ENCODE measurements at regions not wholly inside any gene's neighbourhood (a gene's known extent, or its start where the extent isn't known, plus 50 kb on each side); places are given as distances from the start of the nearest gene placed in this dataset.

DNA sequence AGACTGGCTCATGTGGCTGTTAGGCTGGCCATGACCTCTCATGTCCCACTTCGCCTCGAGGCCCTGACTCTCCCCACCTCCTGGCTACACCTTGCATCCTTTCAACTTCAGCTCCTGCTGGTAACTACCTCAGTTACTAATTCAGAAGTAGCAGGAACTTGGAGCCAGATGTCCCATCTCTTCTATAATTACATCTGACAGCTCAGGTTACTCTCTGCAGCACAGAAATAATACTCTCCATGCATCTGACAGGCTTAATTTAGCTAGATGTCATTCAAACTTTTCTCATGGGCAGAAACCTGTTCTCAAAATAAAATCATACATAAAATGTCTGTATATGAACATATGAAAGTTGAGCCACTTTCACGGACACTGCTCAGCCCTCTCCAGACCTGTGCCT is 92.2 kb upstream of the IL33 start:
- CTCF ChIA-PET, result interaction anchor here (1.7 kb wide), 1 partner anchor 183 kb away, joined by 4 read pairs; no protein-coding TSS in a partner anchor
- FAIRE-seq, result no peak
- H3K4me2 ChIP-seq, result no peak overlapping the region
- TF ChIP-seq ATOH8 (CRISPR knock-in tag; IDR thresholded peaks at IDR 0.05; ENCODE audit: low read depth), result no peak
- no peak for TF ChIP-seq HDAC2 (IDR thresholded peaks at IDR 0.05)
- no peak for TF ChIP-seq PHF8 (IDR thresholded peaks at IDR 0.05; ENCODE audit: borderline replicate concordance, low read depth)
- no peak for TF ChIP-seq ZFP36 (IDR thresholded peaks at IDR 0.05; ENCODE audit: borderline replicate concordance, partially characterized antibody)
- TF ChIP-seq, protein P1, sequence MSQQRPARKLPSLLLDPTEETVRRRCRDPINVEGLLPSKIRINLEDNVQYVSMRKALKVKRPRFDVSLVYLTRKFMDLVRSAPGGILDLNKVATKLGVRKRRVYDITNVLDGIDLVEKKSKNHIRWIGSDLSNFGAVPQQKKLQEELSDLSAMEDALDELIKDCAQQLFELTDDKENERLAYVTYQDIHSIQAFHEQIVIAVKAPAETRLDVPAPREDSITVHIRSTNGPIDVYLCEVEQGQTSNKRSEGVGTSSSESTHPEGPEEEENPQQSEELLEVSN (IDR thresholded peaks at IDR 0.05; ENCODE audit: borderline replicate concordance, low read depth), result no peak
- no peak for TF ChIP-seq HES2 (IDR thresholded peaks at IDR 0.05)
- TF ChIP-seq NPAS2 (CRISPR knock-in tag; IDR thresholded peaks at IDR 0.05; ENCODE audit: borderline replicate concordance), result no peak
- no peak for TF ChIP-seq FOSL2 (IDR thresholded peaks at IDR 0.05)
- TF ChIP-seq FOSL2 (CRISPR knock-in tag; IDR thresholded peaks at IDR 0.05), result no peak
- no peak for TF ChIP-seq HOXB13 (CRISPR knock-in tag; IDR thresholded peaks at IDR 0.05; ENCODE audit: low read depth)
- TF ChIP-seq ZSCAN20 (CRISPR knock-in tag; IDR thresholded peaks at IDR 0.05), result no peak
- TF ChIP-seq ZC3H11A (IDR thresholded peaks at IDR 0.05), result no peak
- no peak for TF ChIP-seq GATA3 (IDR thresholded peaks at IDR 0.05; ENCODE audit: borderline replicate concordance)
- no peak for TF ChIP-seq FOXS1 (CRISPR knock-in tag; IDR thresholded peaks at IDR 0.05)
- TF ChIP-seq EHMT2 (IDR thresholded peaks at IDR 0.05; ENCODE audit: low read depth), result no peak
- no peak for TF ChIP-seq FOSB (CRISPR knock-in tag; IDR thresholded peaks at IDR 0.05)
- no peak for TF ChIP-seq HEYL (CRISPR knock-in tag; IDR thresholded peaks at IDR 0.05)
- no peak for TF ChIP-seq EHF (CRISPR knock-in tag; IDR thresholded peaks at IDR 0.05)
- TF ChIP-seq KDM5A (IDR thresholded peaks at IDR 0.05), result no peak
- no peak for TF ChIP-seq CEBPB (IDR thresholded peaks at IDR 0.05)
- no peak for TF ChIP-seq CHD2 (IDR thresholded peaks at IDR 0.05; ENCODE audit: low read length, partially characterized antibody)
- H3K4me1 ChIP-seq, result no peaks in the 10 kb centered on the region
- H3K27ac ChIP-seq, result no peak overlapping the region
- 52% methylated on average over 3 of the region's 3 CpGs for WGBS (ENCODE audit: missing lambda C conversion rate)
- H3K9me3 ChIP-seq, result no peaks in the 10 kb centered on the region
- H3K4me3 ChIP-seq, result no peak overlapping the region
- POLR2A ChIA-PET, result no interaction called here
- no peak for ATAC-seq
- no peak for DNase-seq (ENCODE audit: low read depth in 1 of 2, low spot score in 1 of 2)

GRCh38 chr9:6121707-6122106 is 93.9 kb upstream of the IL33 start:
- H3K4me2 ChIP-seq, result no peak overlapping the region
- TF ChIP-seq, protein P2, sequence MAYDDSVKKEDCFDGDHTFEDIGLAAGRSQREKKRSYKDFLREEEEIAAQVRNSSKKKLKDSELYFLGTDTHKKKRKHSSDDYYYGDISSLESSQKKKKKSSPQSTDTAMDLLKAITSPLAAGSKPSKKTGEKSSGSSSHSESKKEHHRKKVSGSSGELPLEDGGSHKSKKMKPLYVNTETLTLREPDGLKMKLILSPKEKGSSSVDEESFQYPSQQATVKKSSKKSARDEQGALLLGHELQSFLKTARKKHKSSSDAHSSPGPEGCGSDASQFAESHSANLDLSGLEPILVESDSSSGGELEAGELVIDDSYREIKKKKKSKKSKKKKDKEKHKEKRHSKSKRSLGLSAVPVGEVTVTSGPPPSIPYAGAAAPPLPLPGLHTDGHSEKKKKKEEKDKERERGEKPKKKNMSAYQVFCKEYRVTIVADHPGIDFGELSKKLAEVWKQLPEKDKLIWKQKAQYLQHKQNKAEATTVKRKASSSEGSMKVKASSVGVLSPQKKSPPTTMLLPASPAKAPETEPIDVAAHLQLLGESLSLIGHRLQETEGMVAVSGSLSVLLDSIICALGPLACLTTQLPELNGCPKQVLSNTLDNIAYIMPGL (CRISPR knock-in tag; IDR thresholded peaks at IDR 0.05; ENCODE audit: borderline replicate concordance), result no peak
- no peak for TF ChIP-seq HEYL (CRISPR knock-in tag; IDR thresholded peaks at IDR 0.05)
- no peak for TF ChIP-seq HOXB5 (CRISPR knock-in tag; IDR thresholded peaks at IDR 0.05)
- TF ChIP-seq USF2 (IDR thresholded peaks at IDR 0.05), result no peak
- no peak for TF ChIP-seq ATOH8 (CRISPR knock-in tag; IDR thresholded peaks at IDR 0.05; ENCODE audit: low read depth)
- TF ChIP-seq REST (IDR thresholded peaks at IDR 0.05), result no peak
- no peak for TF ChIP-seq EP300 (IDR thresholded peaks at IDR 0.05)
- no peak for TF ChIP-seq CBX8 (IDR thresholded peaks at IDR 0.05)
- ChIA-PET CTCF (interaction anchor here (1.1 kb wide), 1 partner anchor 10 kb away, joined by 3 read pairs; no protein-coding TSS in a partner anchor), POLR2A (no interaction called here)
- no peak for FAIRE-seq
- DNase-seq (ENCODE audit: low read depth in 1 of 2, low spot score in 1 of 2), result no peak
- 91% methylated on average over 1 of the region's 1 CpG for WGBS (ENCODE audit: missing lambda C conversion rate)
- H3K9me3 ChIP-seq, result no peaks in the 10 kb centered on the region
- H3K27ac ChIP-seq, result no peak overlapping the region
- no peak overlapping the region for H3K4me3 ChIP-seq
- no peak; a peak in 1 of 6 replicates for ATAC-seq
- H3K4me1 ChIP-seq, result no peaks in the 10 kb centered on the region
